HG03066 (cell line): ENCODE measurements at regions not wholly inside any gene's neighbourhood (a gene's known extent, or its start where the extent isn't known, plus 50 kb on each side); places are given as distances from the start of the nearest gene placed in this dataset.

Source experiments
- ATAC-seq: cut with Tn5 transposase; IDR thresholded peaks from one replicate; pipeline ENCODE4 v1.9.1; 2021; ENCODE audit warnings: low read depth; ENCODE audit not compliant: unreplicated experiment

DNA sequence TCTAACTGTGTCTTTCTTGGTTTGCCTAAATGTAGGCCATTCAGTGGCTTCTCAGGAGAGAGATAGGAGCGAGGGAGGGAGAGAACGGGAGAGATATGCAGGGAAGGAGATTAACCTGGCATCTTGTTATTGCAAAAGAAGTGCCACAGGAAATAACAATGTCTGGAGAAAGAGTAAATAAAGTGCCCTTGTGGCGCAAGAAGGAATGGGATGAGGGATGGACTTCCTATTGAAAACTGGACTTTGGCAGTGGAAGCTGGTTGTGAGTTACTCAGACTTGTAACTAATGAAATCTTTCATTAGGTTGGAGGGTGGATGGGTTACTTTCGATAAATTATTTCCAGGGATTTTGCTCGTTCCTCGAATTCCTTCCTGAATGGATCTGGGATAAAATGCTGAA, 136.1 kb downstream of the LACC1 start:
- no peak for ATAC-seq

DNA sequence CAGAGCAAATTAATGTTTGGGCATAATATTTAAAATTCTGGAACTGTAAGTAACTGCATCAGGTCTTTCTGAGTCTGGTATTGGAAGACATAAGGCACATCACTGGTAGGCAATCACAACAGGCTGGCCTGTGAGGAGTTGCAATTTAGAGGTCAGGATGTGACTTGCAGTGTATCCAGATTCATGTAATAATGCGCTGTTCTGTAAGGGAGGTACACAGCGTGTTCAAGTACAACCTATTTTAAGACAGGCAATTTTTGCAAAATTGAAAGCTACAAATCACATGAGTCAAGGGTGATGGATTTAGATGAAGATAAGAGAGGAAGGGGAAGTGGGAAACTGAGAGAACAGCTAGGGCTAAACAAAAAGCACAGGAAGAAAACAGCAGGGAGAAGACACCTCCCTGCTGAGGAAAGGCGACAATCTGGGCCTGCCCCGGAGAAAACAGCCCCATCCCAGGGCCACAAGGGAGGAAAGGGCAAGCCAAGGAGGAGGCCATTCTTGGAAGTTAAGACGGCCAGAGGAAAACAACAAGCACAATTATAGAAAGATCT, 138.1 kb downstream of the LACC1 start:
- no peak for ATAC-seq

DNA sequence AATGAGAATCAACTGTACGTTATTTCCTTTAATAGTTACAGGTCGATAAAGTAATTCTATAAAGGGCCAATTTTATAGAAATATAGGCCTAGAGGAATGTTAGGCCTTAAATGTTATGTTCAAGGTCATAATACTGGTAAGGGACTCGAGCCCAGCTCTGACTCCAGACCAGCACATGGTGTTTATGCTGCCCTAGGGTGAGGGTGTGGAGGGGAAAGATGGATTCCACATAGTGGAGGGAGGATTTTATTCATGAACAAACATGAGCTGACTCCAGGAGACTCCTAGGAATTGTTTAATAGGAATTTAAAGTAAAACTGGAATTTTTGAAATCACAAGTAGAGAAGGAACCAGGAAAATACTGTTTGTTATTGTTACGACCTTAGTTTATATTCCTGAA, 139.9 kb downstream of the LACC1 start:
- ATAC-seq = no peak

DNA sequence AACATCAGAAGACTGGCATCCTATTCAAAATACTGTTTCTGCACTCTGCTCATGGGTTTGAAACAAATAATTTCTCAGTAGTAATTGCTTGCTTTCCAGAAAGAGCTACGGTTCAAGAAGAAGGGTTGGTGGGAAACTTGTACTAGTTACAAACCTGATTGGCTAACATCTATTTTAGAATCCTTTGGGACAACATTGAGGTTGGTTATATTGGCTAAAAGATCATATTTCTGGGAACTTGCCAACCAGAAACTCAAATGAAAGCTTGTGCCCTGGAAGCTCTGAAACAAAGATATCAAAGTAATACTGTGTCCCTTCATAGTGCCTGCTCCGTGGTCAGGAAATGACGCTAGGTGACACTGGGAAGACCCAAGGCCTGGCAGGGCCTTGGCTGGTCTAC, 141.7 kb downstream of the LACC1 start:
- no peak for ATAC-seq

DNA sequence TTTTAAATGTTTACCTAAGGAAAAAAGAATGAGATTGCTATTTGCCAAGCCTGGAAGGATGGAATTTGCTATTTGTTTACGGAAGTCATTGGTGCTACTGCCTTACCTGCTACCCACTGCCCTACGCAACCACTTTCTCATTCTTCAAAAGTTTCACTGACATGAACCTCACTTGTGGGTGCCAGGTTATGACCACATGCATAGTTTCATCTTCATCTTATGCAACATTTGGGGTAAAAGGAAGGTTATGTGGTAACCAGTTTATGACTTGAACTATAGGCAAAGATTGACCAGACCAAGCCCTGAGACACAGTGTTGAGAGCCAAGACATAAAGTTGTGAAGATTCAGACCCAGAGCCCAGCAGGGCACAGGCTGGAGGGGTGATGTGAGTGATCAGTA, 142.5 kb downstream of the LACC1 start:
- ATAC-seq = no peak

DNA sequence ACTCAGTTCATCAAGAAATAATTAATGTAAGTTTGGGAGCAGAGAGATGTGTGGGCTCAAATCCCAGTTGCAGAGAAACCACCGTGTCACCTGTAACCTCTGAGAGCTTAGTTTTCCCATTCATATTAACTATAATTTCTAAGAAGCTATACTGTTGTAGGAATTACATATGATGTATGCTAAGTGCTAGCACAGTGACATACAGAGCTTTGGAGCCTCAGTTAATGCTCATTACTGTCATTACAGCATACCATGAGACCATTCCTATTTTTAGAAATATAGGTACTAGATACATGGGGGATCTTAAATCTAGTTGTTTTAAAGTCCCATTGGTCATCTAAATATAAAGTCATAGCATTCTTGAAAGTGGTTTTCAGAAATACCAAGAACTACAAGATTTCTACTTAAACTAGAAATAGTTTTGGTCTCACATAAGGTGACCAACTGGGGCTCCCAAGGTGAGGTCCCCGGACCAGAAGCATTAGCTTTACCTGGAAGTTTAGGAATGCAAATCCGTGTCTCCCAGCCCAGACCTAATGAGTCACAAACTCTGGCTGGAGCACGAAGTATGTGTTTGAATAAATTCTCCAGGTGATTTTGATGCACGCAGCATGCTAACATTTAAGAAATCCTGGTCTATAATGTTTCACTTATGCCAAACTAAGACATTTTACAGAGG, 144.6 kb downstream of the LACC1 start:
- ATAC-seq = no peak

DNA sequence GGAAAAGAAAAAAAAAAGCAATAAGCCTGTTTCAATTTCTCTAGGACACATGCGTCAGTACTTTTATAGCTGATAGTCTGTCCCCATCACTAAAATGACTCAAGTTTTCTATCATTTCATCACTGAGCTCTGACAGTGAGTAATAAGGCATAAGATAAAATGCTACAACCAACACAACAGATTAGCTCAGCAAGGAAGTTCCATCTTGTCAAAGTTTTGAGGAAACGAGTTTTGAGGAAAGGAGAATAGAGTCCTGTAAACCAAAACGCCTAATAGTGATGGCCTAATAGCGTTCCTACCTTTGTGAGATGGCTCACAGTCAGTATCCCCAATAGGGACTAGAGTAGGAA, 145.1 kb downstream of the LACC1 start:
- no peak for ATAC-seq

DNA sequence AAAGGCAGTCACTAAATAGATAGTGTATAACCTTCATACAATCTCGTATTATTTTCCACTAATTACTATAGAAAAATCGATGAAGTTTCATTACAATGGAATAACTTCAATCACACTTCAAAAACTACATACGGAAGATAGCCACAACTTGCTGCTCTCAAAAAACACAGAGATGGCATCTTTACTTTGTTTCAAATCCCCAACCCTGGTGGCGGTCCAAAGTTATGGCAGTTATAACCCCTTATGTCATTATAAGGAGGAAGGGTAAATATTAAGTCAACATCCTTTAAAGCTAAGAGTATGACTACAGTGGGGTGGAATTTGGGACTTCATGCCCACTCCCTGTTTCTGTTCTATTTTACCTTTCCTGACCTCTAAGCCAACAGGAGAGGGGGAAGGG, 146.5 kb downstream of the LACC1 start:
- ATAC-seq = no peak

DNA sequence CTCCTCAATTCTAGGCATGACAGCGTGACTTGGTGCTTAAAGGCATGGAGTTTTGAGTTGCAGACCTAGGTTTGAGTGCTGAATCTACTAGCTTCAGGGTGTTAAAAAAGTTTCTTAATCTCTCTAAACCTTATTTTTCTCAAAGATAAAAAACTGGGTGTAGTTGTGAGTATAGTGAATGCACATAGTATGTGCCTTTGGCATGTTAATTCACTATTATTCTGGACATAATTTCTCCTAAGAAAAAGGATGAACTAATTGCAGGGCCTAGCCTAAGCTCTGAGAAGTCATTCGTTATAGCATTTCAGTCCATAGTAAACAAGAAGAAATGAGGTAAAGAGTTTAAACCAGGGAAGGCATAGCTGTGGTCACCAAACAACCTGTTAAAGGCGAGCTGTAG, 149.0 kb downstream of the LACC1 start:
- ATAC-seq = no peak

DNA sequence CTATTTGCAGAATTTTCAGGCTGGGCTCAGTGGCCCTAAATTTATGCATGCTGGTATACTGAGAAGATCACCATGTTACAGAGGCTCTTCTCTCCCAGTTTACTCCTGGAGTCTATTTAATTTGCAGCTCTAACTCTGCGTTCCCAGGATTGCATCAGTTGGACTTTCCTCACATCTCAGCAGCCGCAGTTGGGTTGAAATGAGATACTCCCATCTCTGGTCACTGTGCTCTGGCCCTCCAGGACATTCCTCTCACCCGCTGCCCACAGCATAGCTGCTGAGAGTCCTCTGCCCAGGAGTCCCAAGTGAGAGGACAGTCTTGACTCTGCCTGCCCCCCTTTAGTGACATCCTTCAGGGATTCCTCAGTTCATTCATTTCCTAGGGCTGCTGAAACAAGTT, 150.9 kb downstream of the LACC1 start:
- no peak for ATAC-seq

DNA sequence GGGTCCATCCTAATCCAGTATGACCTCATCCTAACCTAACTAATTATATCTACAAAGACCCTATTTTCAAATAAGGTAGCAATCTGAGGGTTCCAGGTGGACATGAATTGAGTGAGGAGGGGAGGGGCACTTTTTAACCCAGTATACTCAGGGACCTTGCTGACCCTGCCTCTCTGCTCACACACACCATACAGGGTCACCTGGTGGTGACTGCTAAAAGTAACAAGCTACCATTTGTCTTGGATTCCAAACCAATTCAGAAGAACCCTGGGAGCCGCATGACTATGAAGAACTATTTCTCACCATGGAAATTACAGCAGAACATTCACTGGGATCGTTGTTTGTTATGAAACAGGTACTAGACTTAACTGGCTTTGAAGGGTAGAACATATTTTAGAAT, 151.9 kb downstream of the LACC1 start:
- ATAC-seq = no peak

DNA sequence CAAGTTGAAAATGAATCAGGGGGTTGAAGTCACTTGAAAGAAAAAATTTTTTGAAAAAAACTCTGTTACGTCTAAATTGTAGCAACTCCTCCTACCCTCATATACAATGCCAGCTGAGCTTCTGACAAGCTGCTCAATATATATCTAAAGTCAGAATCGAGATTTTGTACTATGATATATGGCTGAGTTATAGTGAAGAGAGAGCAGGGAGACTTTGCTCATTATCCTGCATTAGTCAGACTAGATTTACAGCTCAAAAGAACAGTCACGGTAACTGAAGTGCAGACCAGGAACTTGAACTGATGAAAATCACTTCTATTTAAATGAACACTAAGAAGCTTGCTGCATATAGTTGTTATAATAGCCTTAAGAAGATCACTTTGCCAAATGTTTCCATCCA, 153.1 kb downstream of the LACC1 start:
- ATAC-seq = no peak

DNA sequence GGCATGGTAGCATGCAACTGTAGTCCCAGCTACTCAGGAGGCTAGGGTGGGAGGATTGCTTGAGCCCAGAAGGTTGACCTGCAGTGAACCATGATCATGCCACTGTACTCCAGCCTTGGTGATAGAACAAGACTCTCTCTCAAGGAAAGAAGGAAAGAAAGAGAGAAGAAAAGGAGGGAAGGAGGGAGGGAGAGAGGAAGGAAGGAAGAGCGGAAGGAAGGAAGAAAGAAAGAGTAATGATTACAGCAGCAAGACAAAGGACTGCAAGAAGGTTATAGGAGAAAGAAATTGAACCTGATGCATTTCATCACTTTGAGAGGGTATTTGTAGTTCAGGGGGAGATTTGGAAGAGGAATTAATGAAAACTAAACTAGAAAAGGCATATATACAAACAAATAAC, 155.7 kb downstream of the LACC1 start:
- no peak for ATAC-seq

DNA sequence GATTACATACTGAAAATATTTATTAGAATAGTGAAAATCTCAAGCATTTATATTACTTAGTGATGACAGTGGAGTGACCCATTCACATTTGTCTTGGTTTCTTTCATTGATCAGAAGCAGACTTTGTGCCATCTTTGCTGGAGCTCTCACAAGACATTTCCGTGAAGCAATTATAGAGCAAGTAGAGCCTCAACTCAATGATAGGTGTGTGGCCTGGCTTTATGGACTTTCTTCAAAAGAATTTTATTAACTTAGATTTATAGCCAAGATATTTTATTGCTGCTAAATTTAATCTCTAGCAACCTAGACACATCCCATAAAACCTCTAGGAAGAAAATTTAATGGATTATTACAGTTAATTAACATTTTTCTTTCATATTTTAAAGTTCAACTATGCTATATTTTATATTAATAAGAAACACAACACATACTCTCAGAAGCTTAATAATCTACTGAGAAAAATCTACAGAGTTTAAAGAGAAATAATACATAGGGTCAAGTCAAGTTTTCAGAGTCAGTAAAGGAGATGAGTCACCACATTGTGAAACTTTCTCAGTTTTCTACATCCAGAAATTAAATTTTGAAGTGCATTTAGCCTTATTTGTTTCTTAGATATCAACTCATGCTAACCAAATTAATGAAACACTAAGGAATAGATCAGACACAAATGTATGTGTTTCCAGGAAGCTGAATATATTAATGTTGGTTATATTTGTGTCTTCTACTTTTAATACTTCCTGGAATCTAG, 160.5 kb downstream of the LACC1 start:
- no peak for ATAC-seq

DNA sequence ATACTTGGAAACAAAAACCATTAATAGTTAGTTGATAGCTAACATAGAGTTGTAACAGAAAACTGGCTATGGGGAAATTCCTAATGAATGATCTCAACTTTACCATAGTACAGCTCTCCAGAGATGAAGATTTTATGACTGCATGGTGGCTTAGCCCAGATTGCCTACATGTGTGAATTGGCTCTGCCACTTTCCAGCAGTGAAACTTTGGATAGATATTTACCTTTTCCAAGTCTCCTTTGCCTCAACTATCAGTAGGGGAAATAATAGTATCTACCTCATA, 161.1 kb downstream of the LACC1 start:
- ATAC-seq = no peak

DNA sequence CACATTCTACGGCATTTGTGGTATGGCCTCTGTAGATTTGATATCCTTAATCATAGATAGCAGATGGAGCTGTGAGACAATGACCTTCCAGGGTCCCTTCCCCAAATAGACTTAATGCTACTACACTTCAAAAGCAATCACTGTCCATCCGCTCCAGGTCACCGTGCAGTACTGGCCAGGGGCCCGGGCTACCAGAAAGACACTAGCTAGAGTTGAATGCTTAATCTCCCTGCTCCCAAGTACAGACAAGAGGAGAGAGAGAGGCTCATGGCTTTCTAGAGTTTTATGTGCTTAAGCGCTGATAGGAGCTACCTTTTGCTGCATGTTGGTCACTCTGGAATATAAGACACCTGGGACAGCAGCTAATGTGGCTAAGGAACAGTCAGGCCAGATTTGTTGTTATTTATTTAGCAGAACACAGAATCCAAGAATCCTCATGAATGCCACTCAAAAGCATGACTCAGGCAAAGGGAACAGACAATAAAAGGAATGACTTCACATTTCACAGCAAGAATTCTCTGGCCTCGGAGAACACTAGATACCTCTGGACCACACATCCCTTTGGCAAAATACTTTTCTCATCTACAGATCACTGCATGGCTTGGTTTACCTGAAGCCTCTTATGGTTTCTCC, 165.0 kb downstream of the LACC1 start:
- no peak for ATAC-seq

DNA sequence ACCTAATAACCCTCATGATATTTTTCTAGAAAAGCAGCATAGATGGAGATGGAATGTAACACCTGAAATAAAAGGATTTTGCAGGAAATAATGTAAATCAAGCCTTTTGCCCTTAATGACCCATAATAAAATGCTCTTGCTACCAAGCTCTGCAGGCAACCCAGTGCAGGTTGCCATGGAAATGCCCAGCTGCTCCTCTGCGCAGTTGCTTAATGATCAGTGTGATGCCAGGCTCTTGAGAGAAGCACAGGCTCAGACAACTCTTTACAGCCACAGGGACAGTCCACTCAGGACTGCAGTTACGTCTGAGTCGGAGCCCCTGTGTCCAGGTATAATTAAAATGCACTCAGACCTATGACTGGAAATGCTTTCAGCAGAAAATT, 165.5 kb downstream of the LACC1 start:
- no peak for ATAC-seq

DNA sequence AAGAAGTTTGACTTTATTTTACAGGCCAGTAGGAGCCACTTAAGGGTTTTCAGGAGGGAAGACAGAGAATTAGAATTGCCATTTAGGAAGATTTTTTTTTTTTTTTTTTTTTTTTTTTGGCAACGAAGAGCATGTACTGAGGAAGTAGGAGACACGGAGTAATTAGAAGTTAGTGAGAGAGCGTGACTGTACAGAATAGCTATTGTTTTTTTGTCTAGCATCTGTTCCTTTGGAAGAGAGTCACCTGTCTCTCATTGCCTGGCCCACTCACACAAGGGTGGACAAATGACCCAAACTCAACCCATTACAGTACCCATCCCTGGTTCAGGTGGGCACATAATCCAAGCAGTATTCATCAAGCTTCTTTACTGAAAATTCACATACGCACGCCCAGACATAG, 166.7 kb downstream of the LACC1 start:
- ATAC-seq = no peak

DNA sequence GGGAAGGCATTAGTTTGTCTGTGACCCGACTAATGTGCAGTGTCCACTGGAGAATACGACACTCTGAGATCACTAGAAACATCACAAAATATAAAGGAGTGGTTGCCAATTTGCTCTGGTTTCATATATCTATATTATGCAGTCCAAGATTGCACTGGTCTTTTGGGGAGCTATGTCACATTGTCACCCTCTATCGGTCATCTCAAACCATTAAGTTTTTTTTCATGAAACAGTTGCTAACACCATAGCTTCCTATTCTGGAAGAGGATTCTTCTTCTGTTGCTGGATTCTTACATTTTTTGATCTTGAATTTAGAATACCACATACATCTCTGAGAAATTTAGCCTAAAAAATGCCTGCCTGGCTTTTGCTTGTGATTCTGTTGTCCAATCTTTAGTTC, 168.6 kb downstream of the LACC1 start:
- ATAC-seq = no peak

DNA sequence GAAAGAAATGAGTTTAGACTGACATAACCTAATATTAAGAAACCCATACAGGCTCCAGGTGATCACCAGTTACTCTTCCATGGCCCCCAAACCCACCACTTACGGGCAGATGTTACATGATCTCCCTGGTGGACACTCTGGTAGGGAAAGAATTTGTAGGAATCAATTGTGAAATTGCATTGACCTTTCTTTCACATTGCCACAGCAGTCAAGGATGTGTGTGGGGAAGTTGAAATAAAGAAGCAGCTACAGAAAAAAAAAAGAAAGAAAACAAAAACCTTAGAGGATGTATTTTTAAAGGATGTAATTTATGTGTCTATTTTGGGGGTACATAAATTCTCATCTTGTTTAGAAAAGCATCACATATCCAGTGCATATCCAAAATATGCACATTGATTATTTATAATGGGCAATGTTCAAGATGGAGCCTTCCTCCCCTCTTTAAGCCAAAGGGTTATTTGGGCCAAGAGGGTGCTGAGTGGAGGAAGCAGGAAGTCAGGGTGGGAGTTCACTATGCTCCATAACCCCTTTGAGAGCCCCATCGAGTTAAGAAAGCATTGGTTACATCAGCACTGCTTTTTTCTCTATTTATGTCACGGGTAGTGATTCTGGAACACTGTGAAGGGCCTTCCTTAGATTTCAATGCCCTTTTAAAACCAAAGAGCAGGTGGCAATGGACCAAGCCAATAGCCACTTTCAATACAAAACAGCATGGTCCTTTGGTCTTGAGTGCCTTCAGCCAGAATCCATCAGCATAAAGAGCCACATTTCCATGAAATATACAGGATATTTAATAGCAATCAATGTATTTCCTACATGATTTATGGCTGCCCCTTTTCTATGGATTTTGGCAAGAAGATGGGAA, 169.6 kb downstream of the LACC1 start:
- ATAC-seq = no peak

DNA sequence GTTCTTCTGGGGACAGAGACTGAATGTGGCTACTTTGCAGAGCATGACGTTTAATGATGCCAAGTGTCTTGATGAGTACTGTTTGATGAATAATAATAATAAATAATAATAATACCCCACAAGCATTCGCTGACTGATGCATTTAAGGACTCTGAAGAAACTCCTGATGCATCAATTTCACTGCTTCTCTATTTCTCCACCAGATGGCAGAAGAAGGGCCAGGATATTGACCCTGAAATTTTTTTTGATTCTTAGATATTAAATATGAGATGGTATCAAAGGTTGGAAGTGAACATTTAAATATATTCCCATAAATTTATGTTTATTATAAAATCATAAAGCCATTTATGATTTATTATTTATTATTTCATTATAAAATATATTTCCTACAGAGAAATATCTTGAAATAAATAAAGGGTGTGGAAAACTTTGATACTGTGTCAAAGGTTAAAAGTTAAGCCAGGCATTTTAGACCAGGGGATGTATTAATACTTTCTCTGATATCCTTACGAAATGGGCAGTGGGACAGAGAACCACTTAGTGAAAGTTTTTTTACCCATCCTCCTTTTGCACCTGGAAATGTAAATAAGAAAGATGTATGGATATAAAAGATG, 170.9 kb downstream of the LACC1 start:
- no peak for ATAC-seq
